Common myeloid progenitor, CD34-positive (primary cell): ENCODE measurements at regions not wholly inside any gene's neighbourhood (a gene's known extent, or its start where the extent isn't known, plus 50 kb on each side); places are given as distances from the start of the nearest gene placed in this dataset.
"Not testable (repeated sequence)": the region's sequence is repeated elsewhere in the genome, so short reads cannot be mapped to it uniquely, and the experiment has no call there.

Experiments
- CTCF ChIA-PET: fragments of 350-600 bp; sonication (Branson Sonifier 250); formaldehyde crosslinking; loops from one replicate; lab custom pipeline; 2021; ENCODE audit warnings: antibody characterized with exemption; lab: Charles Lee
- POLR2A ChIA-PET: fragments of 350-600 bp; sonication (Branson Sonifier 250); formaldehyde crosslinking; loops from one replicate; lab custom pipeline; 2021; ENCODE audit warnings: antibody characterized with exemption; lab: Charles Lee
- DNase-seq, 3 donors: peaks; one replicate each; pipeline versions ENCODE4 v3.0.0 to v3.0.0-alpha.2; 2013
- H3K27ac ChIP-seq, 2 experiments: 1 replicate in 1 of 2; 2 replicates in 1 of 2; pipeline ENCODE4 v1.7.0; 2013; ENCODE audit warnings: inconsistent platforms in 2 of 2, low read length in 2 of 2, mild to moderate bottlenecking in 2 of 2, low read depth in 1 of 2, moderate library complexity in 1 of 2; ENCODE audit not compliant: severe bottlenecking in 2 of 2, insufficient read depth in 1 of 2, poor library complexity in 1 of 2
- H3K27me3 ChIP-seq, 5 experiments: replicated peaks in 2 of 5; 1 replicate in 3 of 5; 2 replicates in 2 of 5; pipeline versions ENCODE4 v1.6.1 to v1.7.0; 2013; ENCODE audit warnings: low read length in 4 of 5, mild to moderate bottlenecking in 2 of 5, moderate library complexity in 2 of 5, inconsistent platforms in 1 of 5; ENCODE audit not compliant: insufficient read depth in 5 of 5, control insufficient read depth in 4 of 5
- H3K36me3 ChIP-seq, 4 experiments: 1 replicate in 2 of 4; 2 replicates in 2 of 4; pipeline versions ENCODE4 v1.6.1 to v1.7.0; 2013; ENCODE audit warnings: low read length in 3 of 4, control low read depth in 1 of 4, mild to moderate bottlenecking in 1 of 4; ENCODE audit not compliant: control insufficient read depth in 4 of 4, insufficient read depth in 4 of 4
- H3K4me1 ChIP-seq, 4 experiments: 1 replicate in 3 of 4; 2 replicates in 1 of 4; pipeline versions ENCODE4 v1.6.1 to v1.7.1; 2013; ENCODE audit warnings: low read length in 3 of 4, mild to moderate bottlenecking in 3 of 4, control low read depth in 1 of 4, inconsistent platforms in 1 of 4, moderate library complexity in 1 of 4; ENCODE audit not compliant: control insufficient read depth in 4 of 4, insufficient read depth in 4 of 4; ENCODE audit errors: control extremely low read depth in 1 of 4
- H3K4me3 ChIP-seq, 7 experiments: 1 replicate in 4 of 7; 2 replicates in 3 of 7; pipeline versions ENCODE4 v1.5.1 to v1.7.0; 2013; ENCODE audit warnings: mild to moderate bottlenecking in 7 of 7, low read length in 6 of 7, moderate library complexity in 6 of 7, inconsistent platforms in 2 of 7, low read depth in 2 of 7, control low read depth in 1 of 7; ENCODE audit not compliant: insufficient read depth in 4 of 7, control insufficient read depth in 1 of 7; ENCODE audit errors: extremely low read depth in 1 of 7
- H3K9me3 ChIP-seq, 5 experiments: 1 replicate in 4 of 5; 2 replicates in 1 of 5; pipeline versions ENCODE4 v1.6.1 to v1.7.1; 2013; ENCODE audit warnings: low read length in 4 of 5, mild to moderate bottlenecking in 2 of 5, inconsistent platforms in 1 of 5, low read depth in 1 of 5, moderate library complexity in 1 of 5; ENCODE audit not compliant: control insufficient read depth in 4 of 5, insufficient read depth in 2 of 5; ENCODE audit errors: control extremely low read depth in 1 of 5
- WGBS: methylation state at CpG from one replicate; pipeline ENCODE4 v1.1.5; 2013; ENCODE audit not compliant: insufficient coverage; 5-methylcytosine and 5-hydroxymethylcytosine counted together

DNA sequence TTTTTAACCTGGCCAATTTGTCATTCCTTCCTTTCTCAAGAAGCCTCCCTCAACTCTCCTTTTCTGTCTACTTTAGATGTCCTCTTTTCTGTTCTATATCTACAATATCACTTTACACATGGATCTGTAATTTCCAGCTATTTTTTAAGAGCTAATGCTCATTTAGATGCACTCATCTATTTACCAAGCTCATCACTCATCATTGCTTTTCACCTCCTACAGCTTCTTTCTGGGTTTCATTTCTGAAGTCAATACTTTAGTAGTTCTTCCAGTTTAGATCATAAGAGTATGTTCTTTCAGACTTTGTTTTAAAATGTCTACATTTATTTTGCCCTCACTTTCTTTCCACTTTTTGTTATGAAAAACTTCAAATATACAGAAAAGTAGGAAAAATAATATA is 466.9 kb downstream of the MID1IP1 start:
- ChIA-PET POLR2A (no interaction called here), CTCF (interaction anchor here (1.4 kb wide), 1 partner anchor 26 kb away, joined by 3 read pairs; no protein-coding TSS in a partner anchor)
- Histone ChIP-seq H3K4me3 (no peak overlapping the region), H3K27ac (no peak overlapping the region), H3K9me3 (peaks cover 0 to 1% (median 0%) of the 10 kb centered on the region in 5 experiments), H3K27me3 (peaks cover 0 to 5% (median 0%) of the 10 kb centered on the region in 5 experiments), H3K36me3 (no peaks in the 10 kb centered on the region), H3K4me1 (no peaks in the 10 kb centered on the region)
- DNase-seq: no peak

DNA sequence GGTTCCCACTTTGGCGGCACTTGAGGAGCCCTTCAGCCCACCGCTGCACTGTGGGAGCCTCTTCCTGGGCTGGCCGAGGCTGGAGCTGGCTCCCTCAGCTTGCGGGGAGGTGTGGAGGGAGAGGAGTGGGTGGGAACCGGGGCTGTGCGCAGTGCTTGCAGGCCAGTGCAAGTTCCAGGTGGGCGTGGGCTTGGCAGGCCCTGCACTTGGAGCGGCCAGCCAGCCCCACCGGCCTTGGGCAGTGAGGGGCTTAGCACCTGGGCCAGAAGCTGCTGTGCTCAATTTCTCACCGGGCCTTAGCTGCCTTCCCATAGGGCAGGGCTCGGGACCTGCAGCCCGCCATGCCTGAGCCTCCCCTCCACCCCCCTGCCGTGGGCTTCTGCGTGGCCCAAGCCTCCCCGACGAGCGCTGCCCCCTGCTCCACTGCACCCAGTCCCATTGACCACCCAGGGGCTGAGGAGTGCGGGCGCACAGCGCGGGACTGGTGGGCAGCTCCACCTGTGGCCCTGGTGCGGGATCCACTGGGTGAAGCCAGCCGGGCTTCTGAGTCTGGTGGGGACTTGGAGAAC is 474.3 kb downstream of the MID1IP1 start:
- ChIA-PET CTCF (no interaction called here), POLR2A (no interaction called here)
- H3K36me3 ChIP-seq: no peaks in the 10 kb centered on the region
- H3K9me3 ChIP-seq: no peaks in the 10 kb centered on the region
- H3K27ac ChIP-seq: no peak overlapping the region
- H3K4me3 ChIP-seq: no peak overlapping the region
- WGBS: 95% methylated on average over 11 of the region's 23 CpGs
- no peaks in the 10 kb centered on the region for H3K27me3 ChIP-seq
- DNase-seq: no peak
- H3K4me1 ChIP-seq: no peaks in the 10 kb centered on the region

DNA sequence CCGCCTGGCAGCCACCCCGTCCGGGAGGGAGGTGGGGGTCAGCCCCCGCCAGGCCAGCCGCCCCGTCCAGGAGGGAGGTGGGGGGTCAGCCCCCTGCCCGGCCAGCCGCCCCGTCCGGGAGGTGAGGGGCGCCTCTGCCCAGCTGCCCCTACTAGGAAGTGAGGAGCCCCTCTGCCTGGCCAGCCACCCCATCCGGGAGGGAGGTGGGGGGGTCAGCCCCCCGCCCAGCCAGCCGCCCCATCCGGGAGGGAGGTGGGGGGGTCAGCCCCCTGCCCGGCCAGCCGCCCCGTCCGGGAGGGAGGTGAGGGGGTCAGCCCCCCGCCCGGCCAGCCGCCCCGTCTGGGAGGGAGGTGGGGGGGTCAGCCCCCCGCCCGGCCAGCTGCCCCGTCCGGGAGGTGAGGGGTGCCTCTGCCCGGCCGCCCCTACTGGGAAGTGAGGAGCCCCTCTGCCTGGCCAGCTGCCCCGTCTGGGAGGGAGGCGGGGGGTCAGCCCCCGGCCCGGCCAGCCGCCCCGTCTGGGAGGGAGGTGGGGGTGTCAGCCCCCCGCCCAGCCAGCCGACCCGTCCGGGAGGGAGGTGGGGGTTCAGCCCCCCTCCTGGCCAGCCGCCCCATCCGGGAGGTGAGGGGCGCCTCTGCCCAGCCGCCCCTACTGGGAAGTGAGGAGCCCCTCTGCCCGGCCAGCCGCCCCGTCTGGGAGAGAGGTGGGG is 476.6 kb downstream of the MID1IP1 start:
- H3K27me3 ChIP-seq, H3K36me3 ChIP-seq, DNase-seq, H3K9me3 ChIP-seq, H3K4me1 ChIP-seq, H3K27ac ChIP-seq, POLR2A ChIA-PET, H3K4me3 ChIP-seq, CTCF ChIA-PET: not testable (repeated sequence)
- 100% methylated on average over 3 of the region's 46 CpGs for WGBS

DNA sequence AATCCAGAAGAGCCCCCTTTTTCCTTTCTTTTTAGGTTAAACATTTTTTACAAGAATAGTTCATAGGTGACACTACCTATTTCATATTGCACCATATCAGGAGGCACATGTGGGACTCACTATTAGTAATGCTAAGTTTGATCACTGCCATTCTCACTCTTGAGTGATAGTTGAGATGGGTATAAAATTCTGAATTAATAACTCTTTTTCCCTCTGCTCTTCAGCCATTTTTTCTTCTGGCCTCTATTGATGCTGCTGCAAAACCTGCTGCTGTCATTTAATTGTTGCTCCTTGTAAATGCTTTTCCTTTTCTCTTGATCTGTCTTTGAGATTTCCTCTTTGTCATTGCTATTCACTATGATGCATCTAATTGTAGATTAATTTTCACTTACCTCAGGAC is 482.0 kb downstream of the MID1IP1 start:
- H3K4me3 ChIP-seq: no peak overlapping the region
- no peaks in the 10 kb centered on the region for H3K36me3 ChIP-seq
- CTCF ChIA-PET: no interaction called here
- no peaks in the 10 kb centered on the region for H3K27me3 ChIP-seq
- no peak overlapping the region for H3K27ac ChIP-seq
- no peaks in the 10 kb centered on the region for H3K4me1 ChIP-seq
- no peak for DNase-seq
- POLR2A ChIA-PET: no interaction called here
- H3K9me3 ChIP-seq: peaks cover 0 to 11% (median 7%) of the 10 kb centered on the region in 5 experiments

DNA sequence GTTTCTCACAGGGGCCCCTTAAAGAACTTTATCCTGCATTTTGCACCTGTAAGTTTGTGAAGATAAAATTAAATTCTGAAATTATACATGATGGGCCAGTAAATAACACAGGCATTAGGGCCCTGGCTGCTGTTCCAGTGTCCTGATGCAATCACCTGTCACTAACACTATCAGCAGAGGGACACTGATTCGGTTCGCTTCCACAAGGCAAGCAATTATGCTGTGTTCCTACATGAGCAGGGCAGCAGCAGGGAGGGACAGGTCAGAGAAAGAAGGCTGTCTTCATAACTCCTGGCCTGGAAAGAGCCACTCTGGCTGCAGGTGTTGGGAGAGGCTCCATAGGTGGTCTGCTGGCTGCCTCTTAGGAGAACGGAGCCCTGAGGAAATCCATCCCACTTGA is 487.3 kb downstream of the MID1IP1 start:
- ChIA-PET CTCF (interaction anchor here (0.6 kb wide), 1 partner anchor 841 kb away, joined by 3 read pairs; no protein-coding TSS in a partner anchor), POLR2A (no interaction called here)
- H3K4me3 ChIP-seq: no peak overlapping the region
- 87% methylated on average over 3 of the region's 3 CpGs for WGBS
- H3K4me1 ChIP-seq: no peaks in the 10 kb centered on the region
- H3K36me3 ChIP-seq: no peaks in the 10 kb centered on the region
- DNase-seq: no peak
- H3K9me3 ChIP-seq: peaks cover 0 to 2% (median 2%) of the 10 kb centered on the region in 5 experiments
- no peaks in the 10 kb centered on the region for H3K27me3 ChIP-seq
- no peak overlapping the region for H3K27ac ChIP-seq

- 88% methylated on average over 4 of the region's 4 CpGs for WGBS
- Histone ChIP-seq H3K36me3 (no peaks in the 10 kb centered on the region), H3K27ac (no peak overlapping the region), H3K4me3 (no peak overlapping the region), H3K9me3 (peaks cover 0 to 2% (median 0%) of the 10 kb centered on the region in 5 experiments), H3K27me3 (no peaks in the 10 kb centered on the region), H3K4me1 (no peaks in the 10 kb centered on the region)
- DNase-seq: no peak
- ChIA-PET CTCF (no interaction called here), POLR2A (no interaction called here)
These were observed 488.6 kb downstream of the MID1IP1 start for GRCh38 chrX:39289827-39290226.

- no peak for DNase-seq
- WGBS: 82% methylated on average over 3 of the region's 3 CpGs
- POLR2A ChIA-PET: no interaction called here
- no peaks in the 10 kb centered on the region for H3K36me3 ChIP-seq
- H3K27ac ChIP-seq: no peak overlapping the region
- H3K27me3 ChIP-seq: no peaks in the 10 kb centered on the region
- no peak overlapping the region for H3K4me3 ChIP-seq
- H3K4me1 ChIP-seq: no peaks in the 10 kb centered on the region
- CTCF ChIA-PET: no interaction called here
- H3K9me3 ChIP-seq: peaks cover 0 to 5% (median 0%) of the 10 kb centered on the region in 5 experiments
These were observed 491.9 kb downstream of the MID1IP1 start for GRCh38 chrX:39293203-39293602.
